Panc1 (cell line): ENCODE measurements at regions not wholly inside any gene's neighbourhood (a gene's known extent, or its start where the extent isn't known, plus 50 kb on each side); places are given as distances from the start of the nearest gene placed in this dataset.
A peak's percentile ranks its signal among the peaks of the same experiment; 100 is the strongest.

Source experiments
- ATAC-seq: fragments of 200-7000 bp; cut with Tn5 transposase; 2 replicates; pipeline ENCODE4 v1.9.1; 2020; ENCODE audit warnings: mild to moderate bottlenecking, moderate library complexity
- BruUV-seq: library from RNA; stranded (reverse); fragments of 400-500 nt; replicated peaks from 2 replicates; lab custom pipeline; 2021; lab: Mats Ljungman, UMichigan
- CTCF ChIA-PET: fragments of 300-600 bp; sonication (Branson Sonifier 250); formaldehyde crosslinking; loops from one replicate; lab custom pipeline; 2022; ENCODE audit warnings: antibody characterized with exemption; lab: Charles Lee
- POLR2A ChIA-PET: fragments of 300-600 bp; sonication (Branson Sonifier 250); formaldehyde crosslinking; loops from one replicate; lab custom pipeline; 2022; ENCODE audit warnings: antibody characterized with exemption; lab: Charles Lee
- DNase-seq: peaks from one replicate; pipeline ENCODE4 v3.0.0-alpha.2; 2010; ENCODE audit warnings: low read depth, low spot score
- H3K27ac ChIP-seq: 2 replicates; pipeline ENCODE4 v1.5.1; 2011; ENCODE audit warnings: mild to moderate bottlenecking, low read length, inconsistent platforms
- H3K27me3 ChIP-seq: fragments of 200-500 bp; sonication (Bioruptor generic); 2 replicates; pipeline ENCODE4 v1.6.0; 2014; ENCODE audit warnings: low read length, inconsistent platforms; ENCODE audit not compliant: control insufficient read depth, insufficient read depth
- H3K36me3 ChIP-seq: fragments of 200-500 bp; sonication (Bioruptor generic); 2 replicates; pipeline ENCODE4 v1.5.1; 2014; ENCODE audit warnings: inconsistent platforms, mild to moderate bottlenecking, low read length, moderate library complexity; ENCODE audit not compliant: control insufficient read depth, insufficient read depth
- H3K4me1 ChIP-seq: 2 replicates; pipeline ENCODE4 v1.5.1; 2011; ENCODE audit warnings: inconsistent platforms, mild to moderate bottlenecking, low read length, moderate library complexity; ENCODE audit not compliant: control insufficient read depth, insufficient read depth
- H3K4me3 ChIP-seq, 2 experiments: 2 replicates each; pipeline ENCODE4 v1.5.1; 2011 to 2012; ENCODE audit warnings: low read depth in 2 of 2, low read length in 2 of 2, mild to moderate bottlenecking in 2 of 2, inconsistent platforms in 1 of 2, moderate library complexity in 1 of 2
- H3K9me3 ChIP-seq: fragments of 200-500 bp; sonication (Bioruptor generic); 2 replicates; pipeline ENCODE4 v1.5.1; 2014; ENCODE audit warnings: low read depth, mild to moderate bottlenecking, inconsistent platforms, low read length, moderate library complexity; ENCODE audit not compliant: control insufficient read depth, insufficient read depth
- CTCF ChIP-seq: fragments of 450-650 bp; IDR thresholded peaks from 2 replicates; pipeline ENCODE4 v1.5.1; 2017; ENCODE audit warnings: mild to moderate bottlenecking
- POLR2AphosphoS5 ChIP-seq: IDR thresholded peaks from 2 replicates; pipeline ENCODE4 v1.6.1; 2012; ENCODE audit warnings: mild to moderate bottlenecking, low read depth, low read length, moderate library complexity
- REST ChIP-seq, 2 experiments: IDR thresholded peaks; 2 replicates each; pipeline ENCODE4 v1.6.1; 2011 to 2012; ENCODE audit warnings: low read depth in 2 of 2, control low read depth in 1 of 2, low read length in 1 of 2, mild to moderate bottlenecking in 1 of 2, moderate library complexity in 1 of 2; ENCODE audit not compliant: insufficient read depth in 1 of 2
- SIN3A ChIP-seq: IDR thresholded peaks from 2 replicates; pipeline ENCODE4 v1.6.1; 2012; ENCODE audit warnings: low read depth, mild to moderate bottlenecking, low read length, moderate library complexity, borderline replicate concordance; ENCODE audit not compliant: insufficient read depth
- TCF7L2 ChIP-seq: IDR thresholded peaks from 2 replicates; pipeline ENCODE4 v1.6.1; 2011; ENCODE audit warnings: mild to moderate bottlenecking, low read depth, low read length, inconsistent platforms
- in situ Hi-C: cut with HindIII; loops from 2 replicates; pipeline ENCODE4 v1.10.0; 2016; ENCODE audit warnings: low sequenced_read_pairs, low pct_unique_long_range_greater_than_20kb
- intact Hi-C: fragments of 100-400 bp; cut with micrococcal nuclease; formaldehyde crosslinking; loops from one replicate; pipeline ENCODE4 v1.10.0; 2022; ENCODE audit not compliant: unreplicated experiment

GRCh38 chr6:97666889-97667288, 383.9 kb upstream of the MMS22L start:
- no peak for ATAC-seq
- POLR2A ChIA-PET: no interaction called here
- no peak for DNase-seq
- Histone ChIP-seq H3K36me3 (no peaks in the 10 kb centered on the region), H3K9me3 (no peaks in the 10 kb centered on the region), H3K4me1 (no peaks in the 10 kb centered on the region; the same call in 1 of the 2 replicates), H3K27ac (no peak overlapping the region), H3K4me3 (no peak overlapping the region), H3K27me3 (no peaks in the 10 kb centered on the region)
- intact Hi-C loops (no loop called here), in situ Hi-C loops (no loop called here)
- no TSS peak for BruUV-seq
- TF ChIP-seq TCF7L2: no peak
- no peak for TF ChIP-seq REST (IDR thresholded peaks at IDR 0.05; ENCODE audit: insufficient read depth in 1 of 2, low read depth in 2 of 2, low read length in 1 of 2)
- TF ChIP-seq CTCF: no peak
- TF ChIP-seq SIN3A: no peak
- no peak for TF ChIP-seq POLR2AphosphoS5
- CTCF ChIA-PET: no interaction called here

GRCh38 chr6:97668716-97669115, 385.7 kb upstream of the MMS22L start:
- peak overlapping the region in 1 of 2 experiments; percentile 41; a peak in 2 of 4 replicates for H3K4me3 ChIP-seq
- no TSS peak for BruUV-seq
- H3K27ac ChIP-seq: no peak overlapping the region
- no peak for TF ChIP-seq POLR2AphosphoS5
- TF ChIP-seq CTCF: no peak
- no peak for TF ChIP-seq TCF7L2
- TF ChIP-seq SIN3A: no peak
- no peak for TF ChIP-seq REST (IDR thresholded peaks at IDR 0.05; ENCODE audit: insufficient read depth in 1 of 2, low read depth in 2 of 2, low read length in 1 of 2)
- no peaks in the 10 kb centered on the region for H3K36me3 ChIP-seq
- intact Hi-C loops (no loop called here), in situ Hi-C loops (no loop called here)
- POLR2A ChIA-PET: no interaction called here
- H3K27me3 ChIP-seq: no peaks in the 10 kb centered on the region
- no peaks in the 10 kb centered on the region; the same call in 1 of the 2 replicates for H3K4me1 ChIP-seq
- DNase-seq: no peak
- no peak for ATAC-seq
- CTCF ChIA-PET: no interaction called here
- H3K9me3 ChIP-seq: no peaks in the 10 kb centered on the region
